K562 (cell line): ENCODE measurements at regions not wholly inside any gene's neighbourhood (a gene's known extent, or its start where the extent isn't known, plus 50 kb on each side); places are given as distances from the start of the nearest gene placed in this dataset.

Source experiments
- CREB3 ChIP-seq: fragments of 450-650 bp; conservative IDR thresholded peaks from 2 replicates; pipeline ENCODE4 v1.6.1; 2016; ENCODE audit warnings: missing genetic modification characterization, low read depth, mild to moderate bottlenecking, missing compliant biosample characterization, moderate library complexity
- CREB5 ChIP-seq: fragments of 250-450 bp; sonication (Bioruptor Pico); IDR thresholded peaks from 2 replicates; pipeline ENCODE4 v1.5.0; 2020; ENCODE audit warnings: mild to moderate bottlenecking
- GATAD2A ChIP-seq: fragments of 450-650 bp; IDR thresholded peaks from 2 replicates; pipeline ENCODE4 v1.6.1; 2017
- NFIX ChIP-seq: fragments of 250-450 bp; sonication (Bioruptor Pico); IDR thresholded peaks from 2 replicates; pipeline ENCODE4 v1.4.0; 2020; ENCODE audit warnings: low read depth, mild to moderate bottlenecking, moderate library complexity
- PHB ChIP-seq: fragments of 250-450 bp; sonication (Bioruptor Pico); IDR thresholded peaks from 2 replicates; pipeline ENCODE4 v1.5.0; 2021
- SLC30A9 ChIP-seq: fragments of 250-450 bp; sonication (Bioruptor Pico); IDR thresholded peaks from 2 replicates; pipeline ENCODE4 v1.8.0; 2022; ENCODE audit warnings: mild to moderate bottlenecking, moderate library complexity
- SMAD2 ChIP-seq: fragments of 150-350 bp; IDR thresholded peaks from 2 replicates; pipeline ENCODE4 v1.6.1; 2014; ENCODE audit warnings: low read depth, mild to moderate bottlenecking, low read length
- TFAM ChIP-seq: fragments of 250-450 bp; sonication (Bioruptor Pico); conservative IDR thresholded peaks from 2 replicates; pipeline ENCODE4 v1.5.0; 2021; ENCODE audit warnings: mild to moderate bottlenecking, moderate library complexity
- UBTF ChIP-seq, 2 experiments: IDR thresholded peaks; 2 replicates each; pipeline ENCODE4 v1.6.1; 2012; ENCODE audit warnings: improper control_type of control experiment in 2 of 2, low read depth in 2 of 2, low read length in 2 of 2, borderline replicate concordance in 1 of 2
- VEZF1 ChIP-seq: fragments of 200-800 bp; sonication (Bioruptor generic); IDR thresholded peaks from 2 replicates; pipeline ENCODE4 v1.6.1; 2017; ENCODE audit warnings: missing genetic modification characterization, missing compliant biosample characterization
- ZBTB33 ChIP-seq: sonication (generic); formaldehyde crosslinking; IDR thresholded peaks from 2 replicates; pipeline ENCODE4 v1.8.1; 2023; ENCODE audit warnings: mild to moderate bottlenecking, missing genetic modification reagents
- ZNF699 ChIP-seq: fragments of 250-450 bp; sonication (Bioruptor Pico); IDR thresholded peaks from 2 replicates; pipeline ENCODE4 v1.8.0; 2021; ENCODE audit warnings: mild to moderate bottlenecking, moderate library complexity; ENCODE audit not compliant: insufficient replicate concordance

GRCh38 chr14:101123618-101124510 is 220.3 kb upstream of the RTL1 start (continued):
- TF ChIP-seq CREB5 (CRISPR knock-in tag) (no peak), GATAD2A (no peak), UBTF (IDR thresholded peaks at IDR 0.05; ENCODE audit: borderline replicate concordance in 1 of 2, low read depth in 2 of 2, low read length in 2 of 2) (no peak), PHB (CRISPR knock-in tag) (no peak), ZNF699 (CRISPR knock-in tag) (no peak), CREB3 (no peak), SMAD2 (no peak), ZBTB33 (CRISPR knock-in tag) (no peak), TFAM (CRISPR knock-in tag) (no peak), VEZF1 (no peak), SLC30A9 (no peak), NFIX (CRISPR knock-in tag) (no peak)
